Activated effector memory CD4-positive, alpha-beta T cell treated with anti-CD3 and anti-CD28 coated beads, Interleukin-2, amount 50 U/mL, for 16 hours (primary cell): ENCODE measurements at regions not wholly inside any gene's neighbourhood (a gene's known extent, or its start where the extent isn't known, plus 50 kb on each side); places are given as distances from the start of the nearest gene placed in this dataset.
"Not testable (repeated sequence)": the region's sequence is repeated elsewhere in the genome, so short reads cannot be mapped to it uniquely, and the experiment has no call there.

Experiments
- DNase-seq: peaks from one replicate; pipeline ENCODE4 v3.0.0-alpha.2; 2020

DNA sequence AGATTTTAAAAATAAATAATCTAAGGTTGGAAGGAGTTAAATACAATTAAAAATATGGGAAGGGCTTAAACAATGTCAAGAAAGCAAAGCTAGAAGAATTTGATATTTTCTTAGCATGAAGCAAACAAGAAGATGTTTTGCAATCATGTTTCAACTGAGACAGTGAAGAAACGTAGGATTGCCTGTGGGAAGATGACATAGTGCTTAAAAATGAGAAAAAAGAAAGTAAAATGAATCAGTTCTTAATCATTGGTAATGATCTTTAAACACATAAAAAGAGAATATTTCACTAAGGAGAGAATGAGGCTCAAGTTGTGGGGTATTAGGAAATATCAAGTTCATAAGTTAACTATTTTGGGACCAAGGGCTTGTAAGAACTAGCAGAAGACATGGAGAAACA is 855.0 kb downstream of the METTL15 start:
- no peak for DNase-seq

DNA sequence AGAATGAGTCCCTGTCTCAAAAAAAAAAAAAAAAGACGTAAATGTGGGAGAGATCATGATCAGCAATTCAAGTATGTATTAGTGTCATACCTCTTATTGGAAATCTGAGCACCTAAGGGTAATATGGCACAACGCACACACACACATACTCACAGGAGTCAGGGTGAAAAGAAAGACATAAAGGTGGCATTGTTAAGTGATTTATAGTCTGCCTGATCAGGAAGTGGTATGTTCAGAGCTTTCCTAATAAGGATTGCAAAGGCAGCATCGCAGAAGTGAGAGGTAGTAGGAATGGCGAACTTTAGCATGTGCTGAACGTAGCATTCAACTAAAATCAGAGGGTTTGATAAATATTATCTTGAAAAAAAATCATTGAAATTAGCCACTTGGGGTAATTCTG is 854.3 kb downstream of the METTL15 start:
- no peak for DNase-seq

DNA sequence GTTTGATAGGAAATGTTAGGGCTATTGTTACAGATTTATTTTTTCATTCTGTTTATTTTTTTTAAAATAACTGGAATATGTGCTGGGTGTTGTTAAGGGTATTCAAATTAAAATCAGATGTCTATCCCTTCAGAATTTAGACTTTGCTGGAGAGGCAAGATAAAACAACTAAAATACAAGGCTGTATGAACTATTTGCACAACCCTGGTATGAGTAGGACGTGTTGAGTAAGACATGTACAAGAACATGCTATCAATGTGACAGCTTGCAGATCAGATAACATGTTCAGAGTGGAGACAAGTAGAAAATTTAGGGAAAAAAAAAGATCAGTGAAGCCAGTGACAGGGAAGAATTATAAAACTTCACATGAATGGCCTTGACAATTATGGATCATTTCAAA is 853.5 kb downstream of the METTL15 start:
- no peak for DNase-seq

DNA sequence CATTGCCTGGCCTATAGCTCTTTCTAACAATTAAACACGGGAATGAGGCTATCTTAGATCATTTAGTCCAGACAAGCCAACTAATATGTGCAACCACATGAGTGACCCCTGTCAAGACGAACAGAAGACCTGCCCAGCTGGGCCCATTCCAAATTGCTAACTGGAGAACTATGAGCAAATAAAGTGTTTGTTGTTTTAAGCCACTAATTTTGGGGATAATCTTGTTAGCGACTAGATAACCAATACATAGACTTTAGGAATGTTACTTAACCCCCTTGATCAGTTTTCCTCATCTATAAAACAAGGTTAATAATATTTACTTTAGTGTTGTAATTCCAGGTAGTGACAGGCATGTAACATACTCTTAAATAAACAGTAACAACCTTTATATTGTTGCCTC is 848.3 kb downstream of the METTL15 start:
- no peak for DNase-seq

DNA sequence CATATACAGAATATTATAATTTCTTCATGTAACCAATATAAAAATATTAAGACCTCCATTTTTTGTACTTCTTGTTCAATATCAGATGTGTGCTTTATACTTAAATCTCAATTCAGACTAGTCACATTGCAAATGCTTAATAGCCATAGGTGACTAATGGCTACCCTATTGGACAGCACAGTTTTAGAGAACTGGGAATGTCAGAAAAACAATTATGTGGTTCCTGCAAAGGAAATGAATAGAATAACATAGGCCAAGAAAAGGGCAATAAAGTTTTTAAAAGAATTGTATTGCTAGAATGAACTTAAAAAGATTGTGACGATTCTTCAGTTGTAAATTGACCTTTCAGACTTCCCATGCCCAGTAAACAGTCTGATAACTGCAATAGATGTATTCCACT is 843.0 kb downstream of the METTL15 start:
- DNase-seq, result no peak

DNA sequence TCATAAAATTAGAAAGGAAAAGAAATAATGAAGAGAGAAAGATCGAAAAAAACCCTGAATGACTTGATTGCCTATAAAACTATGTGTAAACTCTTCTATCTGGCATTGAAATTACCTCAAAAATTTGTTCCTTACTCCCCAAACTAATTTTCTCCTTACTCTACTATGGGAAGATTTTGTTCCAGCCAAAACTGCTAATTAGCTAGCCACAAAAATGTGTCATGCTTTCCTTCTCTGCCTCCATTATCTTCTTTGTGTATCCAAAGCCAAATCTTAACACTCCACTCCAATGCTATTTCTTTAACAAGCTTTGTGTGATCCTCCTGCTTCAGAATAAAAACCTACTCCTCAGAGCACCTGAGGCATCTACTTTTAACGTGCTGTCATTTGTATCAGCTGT is 831.2 kb downstream of the METTL15 start:
- no peak for DNase-seq

DNA sequence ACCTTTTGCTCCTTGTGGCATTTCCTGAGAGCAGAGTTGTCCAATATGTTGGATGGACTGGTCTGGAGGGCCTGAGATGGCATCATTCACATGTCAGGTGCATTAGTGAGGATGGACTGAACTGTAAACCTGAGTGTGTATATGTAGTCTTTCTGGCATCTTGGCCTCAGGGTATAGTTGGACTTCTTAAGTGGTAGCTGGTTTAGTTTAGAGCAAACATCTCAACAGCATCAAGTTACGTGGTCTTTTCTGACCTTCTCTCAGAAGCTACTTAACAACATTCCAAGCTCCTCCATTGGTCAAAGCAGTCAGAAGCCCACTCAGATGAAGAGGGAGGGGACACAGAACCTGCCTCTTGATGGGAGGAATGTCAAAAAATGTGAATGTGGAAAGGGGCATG is 829.9 kb downstream of the METTL15 start:
- no peak for DNase-seq

DNA sequence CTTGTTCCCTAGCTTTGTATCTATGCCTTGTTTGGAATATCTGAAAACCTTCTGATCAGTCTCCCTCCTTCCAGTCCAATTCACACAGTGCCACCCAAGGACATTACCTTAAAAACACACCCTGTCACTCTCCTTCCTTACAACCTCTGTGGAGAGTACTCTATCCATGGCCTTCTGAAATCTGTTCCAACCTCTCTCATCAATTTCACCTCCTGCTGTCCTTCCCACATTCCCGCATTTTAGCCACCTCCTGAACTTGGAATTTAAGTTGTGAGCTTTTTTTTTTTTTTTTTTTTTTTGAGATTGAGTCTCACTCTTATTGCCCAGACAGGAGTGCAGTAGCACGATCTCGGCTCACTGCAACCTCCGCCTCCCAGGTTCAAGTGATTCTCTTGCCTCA is 824.8 kb downstream of the METTL15 start:
- DNase-seq, result no peak

DNA sequence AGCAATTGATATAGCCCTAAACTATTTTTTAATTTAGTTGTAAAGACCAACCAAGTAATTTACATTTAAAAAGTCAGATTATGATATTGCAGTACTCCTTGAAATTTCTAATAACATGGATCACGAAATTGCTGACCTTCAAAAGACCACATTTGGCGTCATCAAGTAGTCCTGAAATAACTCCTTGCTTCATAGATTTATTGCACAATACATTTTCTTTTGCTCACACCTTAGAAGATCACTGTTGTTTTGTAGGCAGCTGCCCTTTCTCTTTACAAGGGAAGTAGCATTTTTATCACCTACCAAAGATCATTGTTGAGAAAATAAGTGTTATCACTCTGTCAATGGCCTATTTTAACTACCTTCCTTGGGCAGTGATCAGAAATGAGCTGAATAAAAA is 815.8 kb downstream of the METTL15 start:
- DNase-seq, result no peak

DNA sequence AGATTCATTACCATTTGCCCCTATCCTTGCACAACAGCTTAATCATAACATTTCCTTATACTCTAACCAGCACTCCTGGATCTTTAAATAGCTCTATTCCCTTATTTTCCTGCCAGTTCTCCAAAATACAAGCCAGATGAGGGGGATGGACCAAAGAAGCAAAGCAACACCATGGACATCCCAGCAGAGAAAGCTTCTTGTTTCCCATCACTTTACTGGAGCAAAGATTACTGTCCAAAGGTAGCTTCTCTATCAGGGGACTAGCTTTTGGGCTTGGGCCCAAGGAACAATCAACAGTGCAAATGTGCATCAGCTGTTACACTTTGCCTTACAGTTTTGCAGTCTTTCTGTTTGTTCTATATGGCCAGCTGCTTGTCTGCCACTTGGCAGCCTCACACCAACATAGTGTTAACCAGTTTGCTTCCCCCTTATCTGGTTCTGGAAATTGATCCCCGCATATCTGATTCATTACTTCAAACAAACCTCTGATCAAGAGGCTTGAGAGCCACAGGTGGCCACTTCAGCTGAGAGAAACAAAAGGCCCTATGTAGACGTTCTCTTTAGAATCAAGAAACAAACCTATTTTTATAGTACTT is 814.3 kb downstream of the METTL15 start:
- no peak for DNase-seq

DNA sequence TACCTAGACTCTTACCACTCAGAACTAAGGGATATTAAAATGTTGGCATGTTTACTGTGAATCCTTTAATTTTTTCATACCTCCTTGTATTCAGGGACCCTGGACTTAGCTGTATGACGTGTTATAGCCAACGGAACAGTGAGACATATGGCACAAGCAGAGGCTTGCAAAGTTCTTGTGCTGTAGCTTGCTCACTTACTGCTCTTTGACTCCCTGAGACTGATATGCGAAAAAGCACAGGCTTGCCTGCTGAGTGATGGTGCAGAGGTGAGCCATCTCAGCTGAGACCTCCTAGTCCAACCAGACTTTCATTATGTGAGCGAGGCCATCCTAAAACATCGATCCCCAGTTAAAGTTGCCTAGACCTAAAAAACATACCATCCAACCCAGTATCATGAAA is 811.0 kb downstream of the METTL15 start:
- DNase-seq, result no peak

DNA sequence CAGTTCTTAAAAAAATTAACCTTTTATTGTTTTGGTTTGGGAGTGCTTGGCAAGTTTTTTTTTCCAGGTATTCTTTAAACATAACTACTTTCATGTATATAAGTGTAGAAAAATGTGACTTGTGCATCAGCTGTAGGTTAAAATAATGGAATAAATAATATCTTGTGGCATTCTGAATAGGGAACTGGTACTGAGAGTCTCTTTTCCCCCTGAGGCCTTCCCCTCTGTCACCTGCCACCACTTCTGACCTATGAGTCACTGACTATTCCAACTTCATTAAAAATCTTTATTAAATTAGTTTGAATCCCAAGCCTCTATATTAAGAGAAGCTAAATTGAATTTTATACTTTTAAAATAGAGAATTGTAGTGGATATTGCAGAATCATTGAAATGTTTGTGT is 805.7 kb downstream of the METTL15 start:
- DNase-seq, result no peak

DNA sequence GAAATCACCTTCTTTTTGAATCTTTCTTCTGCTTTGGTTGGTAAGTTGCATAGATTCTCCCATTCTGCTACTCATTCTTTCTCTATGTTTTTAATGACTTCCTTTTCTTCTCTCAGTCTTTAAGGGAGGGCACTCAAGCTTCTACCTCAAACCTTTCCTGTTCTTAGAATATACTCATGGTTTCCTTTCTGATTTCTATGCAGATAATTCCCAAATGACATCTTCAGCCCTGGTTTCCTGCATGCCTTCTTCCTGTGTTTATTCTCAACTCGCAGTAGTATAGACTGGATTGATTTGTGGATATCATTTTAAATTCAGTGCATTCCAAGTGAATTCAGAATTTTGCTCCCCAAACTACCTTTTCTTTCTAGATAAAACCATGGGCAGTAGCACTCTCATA is 803.6 kb downstream of the METTL15 start:
- no peak for DNase-seq

DNA sequence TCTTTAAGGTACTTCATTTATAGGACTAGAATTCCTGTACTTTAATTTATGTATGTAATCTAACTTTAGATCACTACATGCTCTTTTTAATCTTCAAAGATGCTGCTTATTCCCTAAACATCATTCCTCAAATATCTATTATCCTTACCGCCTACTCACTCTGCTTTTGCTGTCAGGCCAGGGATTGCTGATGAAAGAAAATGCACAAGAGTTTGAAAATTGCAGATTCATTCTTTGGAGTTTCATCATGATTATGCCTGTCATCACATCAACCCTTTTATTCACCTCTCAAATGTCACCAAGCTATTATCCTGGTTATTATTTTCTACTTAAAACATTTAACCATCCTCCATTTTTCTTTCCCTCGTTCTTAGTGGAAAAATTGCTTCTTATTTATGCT is 802.7 kb downstream of the METTL15 start:
- no peak for DNase-seq

DNA sequence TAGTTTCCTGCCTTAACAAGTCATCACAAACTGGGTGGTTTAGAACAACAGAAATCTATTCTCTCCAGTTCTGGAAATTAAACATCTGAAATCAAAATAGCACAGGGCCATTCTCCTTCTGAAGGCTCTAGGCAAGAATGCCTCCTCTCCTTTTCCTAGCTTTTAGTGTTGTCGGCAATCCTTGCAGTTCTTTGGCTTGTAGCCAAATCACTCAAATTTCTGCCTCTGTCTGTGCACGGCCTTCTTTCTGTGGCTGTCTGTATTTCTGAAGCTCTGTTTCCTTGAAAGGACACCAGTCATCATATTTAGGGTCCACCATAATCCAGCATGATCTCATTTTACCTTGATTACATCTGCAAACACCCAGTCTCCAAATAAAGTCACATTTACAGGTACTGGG is 795.5 kb downstream of the METTL15 start:
- DNase-seq, result no peak

DNA sequence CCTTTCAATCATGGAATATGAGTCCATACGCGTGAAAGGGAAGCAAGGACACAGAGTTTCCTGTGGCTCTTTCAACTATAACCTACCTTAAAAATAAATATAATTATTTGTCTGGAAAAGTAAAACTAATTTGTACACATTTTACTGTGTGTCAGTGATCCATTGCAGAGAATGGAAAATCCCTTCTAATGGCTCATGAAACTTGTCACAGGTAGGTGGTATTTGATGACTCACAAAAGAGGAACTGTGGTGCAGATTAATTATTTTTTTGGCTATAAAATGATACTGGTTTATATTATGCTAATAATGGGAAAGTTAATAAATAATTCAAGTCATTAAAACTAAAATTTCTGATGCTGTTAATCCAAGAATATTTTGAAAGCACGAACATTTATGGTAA is 792.2 kb downstream of the METTL15 start:
- DNase-seq, result no peak

DNA sequence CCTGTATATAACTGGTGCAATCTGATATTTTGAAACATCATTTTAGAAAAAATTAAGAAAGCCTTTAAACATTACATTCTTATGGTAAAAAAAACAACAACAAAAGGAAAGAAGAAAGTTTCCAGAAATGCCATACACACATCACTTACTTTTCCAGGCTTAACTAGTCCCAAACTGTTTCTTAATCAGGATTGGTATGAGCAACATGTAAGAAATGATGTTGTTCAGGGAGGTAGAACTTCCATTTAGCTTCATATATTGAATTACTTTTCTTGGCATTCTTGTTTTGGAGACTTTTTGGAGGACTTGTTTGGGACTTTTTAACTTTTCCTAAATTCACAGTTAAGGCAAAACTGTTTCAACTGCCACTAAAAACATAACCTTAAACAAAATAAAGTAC is 791.5 kb downstream of the METTL15 start:
- DNase-seq, result no peak

DNA sequence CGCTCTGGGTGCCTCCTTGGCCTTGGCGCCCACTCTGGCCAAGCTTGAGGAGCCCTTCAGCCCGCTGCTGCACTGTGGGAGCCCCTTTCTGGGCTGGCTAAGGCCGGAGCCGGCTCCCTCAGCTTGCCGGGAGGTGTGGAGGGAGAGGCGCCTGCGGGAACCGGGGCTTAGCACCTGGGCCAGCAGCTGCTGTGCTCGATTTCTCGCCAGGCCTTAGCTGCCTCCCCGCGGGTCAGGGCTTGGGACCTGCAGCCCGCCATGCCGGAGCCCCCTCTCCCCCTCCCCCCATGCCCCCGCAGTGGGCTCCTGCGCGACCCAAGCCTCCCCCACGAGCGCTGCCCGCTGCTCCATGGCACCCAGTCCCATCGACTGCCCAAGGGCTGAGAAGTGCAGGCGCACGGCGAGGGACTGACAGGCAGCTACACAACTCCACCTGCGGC is 782.4 kb downstream of the METTL15 start:
- DNase-seq, result not testable (repeated sequence)

DNA sequence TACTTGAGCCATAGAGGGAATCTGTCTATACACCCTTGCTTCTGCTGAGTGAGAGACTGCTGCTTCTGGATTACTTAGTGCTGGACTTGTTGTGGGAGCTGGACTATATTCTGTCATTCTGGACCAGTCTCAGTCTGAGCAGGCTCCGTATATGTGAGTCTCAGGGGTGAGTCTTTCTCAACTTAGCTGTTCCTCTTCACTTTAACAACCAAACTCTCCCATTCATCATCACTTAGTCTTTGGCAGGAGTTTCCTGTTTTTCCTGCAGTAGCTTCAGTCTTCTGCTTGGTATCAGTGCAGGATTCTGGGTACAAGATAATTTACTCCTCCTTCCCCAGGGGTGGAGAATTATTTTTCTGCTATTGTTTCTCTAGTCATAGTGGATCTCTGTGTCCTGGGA is 779.5 kb downstream of the METTL15 start:
- DNase-seq, result no peak

DNA sequence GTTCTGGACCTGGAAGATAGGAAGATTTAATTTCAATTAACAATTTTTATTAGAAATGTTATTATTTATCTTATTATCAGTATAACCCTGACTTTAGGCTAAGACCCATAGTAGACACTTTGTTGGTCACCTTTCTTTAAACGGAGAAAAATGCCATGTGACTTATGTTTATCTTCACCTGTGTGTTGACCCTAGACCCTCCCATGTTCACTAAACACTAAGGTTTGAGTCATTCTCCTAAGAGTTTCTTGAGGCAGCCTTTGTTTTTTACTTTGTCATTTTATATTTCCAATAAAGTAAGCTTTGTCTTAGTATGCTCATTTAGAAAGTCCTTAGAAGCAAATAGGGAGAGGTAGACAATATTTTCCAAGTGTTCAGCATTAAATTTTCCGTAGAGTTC is 771.7 kb downstream of the METTL15 start:
- DNase-seq, result no peak

DNA sequence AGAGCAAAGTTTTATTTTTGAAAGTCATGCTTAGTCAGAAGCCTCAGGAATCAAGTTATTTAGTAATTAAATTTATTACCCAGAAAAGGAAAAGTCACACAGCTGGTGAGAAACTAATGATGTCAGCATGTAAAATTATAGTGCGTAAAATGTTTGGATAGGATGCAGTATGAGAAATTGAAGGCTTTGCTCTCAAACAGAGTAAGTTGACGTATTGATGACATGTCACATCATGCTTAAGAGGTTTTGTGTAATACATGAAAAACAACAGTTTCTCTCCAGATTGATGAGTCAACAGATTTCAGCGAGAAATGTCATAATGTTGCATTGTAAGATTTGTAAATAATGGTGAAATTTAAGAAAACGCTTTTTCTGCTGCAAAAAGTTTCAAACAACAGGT is 769.8 kb downstream of the METTL15 start:
- DNase-seq, result no peak

DNA sequence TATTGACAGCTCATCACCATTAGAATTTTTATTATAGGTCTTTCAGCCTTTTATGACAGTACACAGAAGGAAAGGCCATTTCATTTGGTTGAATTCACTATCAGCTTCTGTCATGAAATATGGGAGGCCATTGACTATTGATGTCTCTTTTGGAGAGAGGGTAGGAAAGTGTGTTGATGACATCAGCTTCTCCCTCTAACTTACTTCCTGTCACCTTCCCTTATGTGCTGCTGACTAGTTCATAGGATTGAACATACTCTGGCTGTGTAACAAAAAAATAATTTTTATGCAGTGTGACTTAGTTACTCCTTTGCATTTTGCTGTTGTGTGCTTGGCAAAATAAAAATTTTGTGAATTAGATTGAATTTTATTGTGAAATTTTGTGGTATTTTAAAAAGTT is 769.2 kb downstream of the METTL15 start:
- no peak for DNase-seq

DNA sequence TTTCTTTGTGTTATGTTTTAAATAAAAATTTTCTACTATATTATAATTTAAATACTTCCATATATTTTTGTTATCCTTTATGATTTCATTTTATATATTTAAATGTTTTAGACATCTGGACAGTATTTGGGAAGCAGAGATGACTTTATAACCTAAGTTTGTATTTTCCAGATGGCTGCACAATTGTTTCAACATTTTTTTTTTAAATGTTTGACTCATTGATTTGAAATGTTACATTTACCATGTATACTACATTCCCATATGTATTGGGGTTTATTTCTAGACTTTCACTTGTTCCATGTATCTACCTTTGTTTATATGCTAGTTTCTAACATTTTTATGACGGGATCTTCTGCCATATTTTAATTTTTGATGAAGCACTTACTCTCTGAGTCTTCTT is 766.5 kb downstream of the METTL15 start:
- no peak for DNase-seq

DNA sequence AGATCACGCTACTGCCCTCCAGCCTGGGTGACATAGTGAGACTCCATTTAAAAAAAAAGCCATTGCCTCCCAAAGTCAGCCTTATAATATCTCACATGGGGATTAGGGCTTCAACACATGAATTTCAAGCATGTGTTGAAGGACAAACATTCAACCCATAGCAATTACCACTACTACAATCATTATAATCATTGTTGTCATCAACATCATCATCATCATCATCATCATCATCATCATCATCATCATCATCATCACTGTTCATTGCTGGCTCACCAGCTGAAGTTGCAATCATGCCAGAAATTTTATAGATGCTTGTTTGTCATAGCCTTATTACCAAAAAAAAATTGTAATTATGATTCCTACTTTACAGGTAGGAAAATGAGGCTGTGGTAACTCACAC is 762.9 kb downstream of the METTL15 start:
- DNase-seq, result no peak

DNA sequence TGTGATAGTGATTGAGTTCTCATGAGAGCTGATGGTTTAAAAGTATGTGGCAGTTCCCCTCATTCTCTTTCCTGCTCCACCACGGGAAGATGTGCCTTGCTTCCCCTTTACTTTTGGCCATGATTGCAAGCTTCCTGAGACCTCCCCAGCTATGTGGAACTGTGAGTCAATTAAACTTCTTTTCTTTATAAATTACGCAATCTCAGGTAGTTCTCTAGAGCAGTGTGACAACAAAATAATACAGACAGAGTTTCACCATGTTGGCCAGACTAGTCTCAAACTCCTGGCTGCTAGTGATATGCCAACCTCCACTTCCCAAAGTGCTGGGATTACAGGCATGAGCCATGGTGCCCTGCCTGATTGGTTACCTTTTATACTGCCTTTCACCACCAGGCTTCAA is 755.2 kb downstream of the METTL15 start:
- DNase-seq, result no peak

DNA sequence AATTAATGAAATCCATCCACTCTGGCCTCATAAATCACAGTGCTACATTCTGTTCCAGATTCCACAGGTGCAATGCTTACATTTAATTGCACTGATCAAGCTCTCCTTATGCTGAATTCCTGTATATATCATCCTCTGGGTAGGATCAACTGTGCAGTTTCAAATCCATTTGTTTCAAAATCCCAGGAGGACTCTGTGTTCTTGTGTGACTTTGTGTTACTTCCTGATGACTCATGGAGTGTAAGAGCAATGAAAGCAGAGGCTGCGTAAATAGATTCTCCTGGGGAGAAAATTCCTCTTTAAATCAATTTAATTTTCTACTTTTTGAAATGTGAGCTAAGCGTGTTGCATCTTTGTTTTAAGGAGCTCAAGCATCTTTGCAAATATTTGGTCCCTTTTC is 752.7 kb downstream of the METTL15 start:
- no peak for DNase-seq
